ENCODE measurements at regions not wholly inside any gene's neighbourhood (a gene's known extent, or its start where the extent isn't known, plus 50 kb on each side); places are given as distances from the start of the nearest gene placed in this dataset.
A peak's percentile ranks its signal among the peaks of the same experiment; 100 is the strongest.

DNA sequence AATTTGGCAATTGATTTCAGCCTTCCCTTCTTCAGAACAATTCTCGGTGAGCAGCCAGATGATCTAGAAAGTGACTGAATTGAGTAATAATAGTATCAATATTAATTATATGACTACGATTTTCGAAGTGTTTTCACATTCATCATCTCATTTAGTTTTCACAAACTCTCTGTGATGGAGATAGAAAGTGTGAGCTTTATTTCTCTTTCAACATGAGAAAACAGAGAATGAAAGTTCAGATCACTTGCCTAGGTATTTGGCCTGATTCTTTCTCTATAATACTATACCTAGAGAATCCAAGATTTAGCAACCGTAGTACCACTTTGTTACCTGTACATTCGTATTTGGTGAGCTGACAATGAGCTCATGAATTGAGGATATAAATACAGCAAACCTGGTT lies 739.2 kb upstream of the NR2F2 start:
- Histone ChIP-seq H3K27me3 (no peaks in the 10 kb centered on the region), H3K27ac (peak overlapping the region; percentile 66 to 75), H3K4me3 (no peak overlapping the region), H3K9me3 (no peaks in the 10 kb centered on the region), H3K4me1 (peaks cover 0 to 28% (median 6%) of the 10 kb centered on the region in 4 donors), H3K36me3 (no peaks in the 10 kb centered on the region)
- intact Hi-C loops (cut with DNase I; ENCODE audit: low total_unique reads), result no loop called here
- DNase-seq, result no peak
- TF ChIP-seq, protein P1, sequence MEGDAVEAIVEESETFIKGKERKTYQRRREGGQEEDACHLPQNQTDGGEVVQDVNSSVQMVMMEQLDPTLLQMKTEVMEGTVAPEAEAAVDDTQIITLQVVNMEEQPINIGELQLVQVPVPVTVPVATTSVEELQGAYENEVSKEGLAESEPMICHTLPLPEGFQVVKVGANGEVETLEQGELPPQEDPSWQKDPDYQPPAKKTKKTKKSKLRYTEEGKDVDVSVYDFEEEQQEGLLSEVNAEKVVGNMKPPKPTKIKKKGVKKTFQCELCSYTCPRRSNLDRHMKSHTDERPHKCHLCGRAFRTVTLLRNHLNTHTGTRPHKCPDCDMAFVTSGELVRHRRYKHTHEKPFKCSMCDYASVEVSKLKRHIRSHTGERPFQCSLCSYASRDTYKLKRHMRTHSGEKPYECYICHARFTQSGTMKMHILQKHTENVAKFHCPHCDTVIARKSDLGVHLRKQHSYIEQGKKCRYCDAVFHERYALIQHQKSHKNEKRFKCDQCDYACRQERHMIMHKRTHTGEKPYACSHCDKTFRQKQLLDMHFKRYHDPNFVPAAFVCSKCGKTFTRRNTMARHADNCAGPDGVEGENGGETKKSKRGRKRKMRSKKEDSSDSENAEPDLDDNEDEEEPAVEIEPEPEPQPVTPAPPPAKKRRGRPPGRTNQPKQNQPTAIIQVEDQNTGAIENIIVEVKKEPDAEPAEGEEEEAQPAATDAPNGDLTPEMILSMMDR (IDR thresholded peaks at IDR 0.05), result no peak

DNA sequence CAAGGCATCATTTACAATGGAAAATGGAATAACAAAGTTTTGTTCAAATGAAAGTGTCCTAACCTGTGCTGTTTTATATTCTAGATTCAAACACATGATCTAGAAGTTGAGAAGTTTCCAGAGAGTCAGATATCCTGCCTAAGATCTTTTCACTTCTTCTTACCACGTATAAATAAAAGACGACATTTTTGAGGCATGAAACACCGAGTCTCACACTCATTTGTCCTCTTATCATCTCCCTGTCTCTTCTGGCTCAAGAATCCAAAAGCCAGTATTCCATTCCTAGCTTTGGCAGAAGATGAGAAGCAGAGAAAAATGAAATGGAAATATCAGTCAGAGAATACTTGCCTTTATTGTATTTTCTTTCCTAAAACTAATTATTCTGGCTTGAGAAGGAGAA lies 738.6 kb upstream of the NR2F2 start:
- TF ChIP-seq, protein P1 (IDR thresholded peaks at IDR 0.05), result no peak
- intact Hi-C loops (cut with DNase I; ENCODE audit: low total_unique reads), result no loop called here
- Histone ChIP-seq H3K27ac (peak overlapping the region; percentile 66 to 75), H3K4me1 (peaks cover 0 to 34% (median 7%) of the 10 kb centered on the region in 4 donors), H3K27me3 (no peaks in the 10 kb centered on the region), H3K9me3 (no peaks in the 10 kb centered on the region), H3K4me3 (no peak overlapping the region), H3K36me3 (no peaks in the 10 kb centered on the region)
- DNase-seq, result no peak

DNA sequence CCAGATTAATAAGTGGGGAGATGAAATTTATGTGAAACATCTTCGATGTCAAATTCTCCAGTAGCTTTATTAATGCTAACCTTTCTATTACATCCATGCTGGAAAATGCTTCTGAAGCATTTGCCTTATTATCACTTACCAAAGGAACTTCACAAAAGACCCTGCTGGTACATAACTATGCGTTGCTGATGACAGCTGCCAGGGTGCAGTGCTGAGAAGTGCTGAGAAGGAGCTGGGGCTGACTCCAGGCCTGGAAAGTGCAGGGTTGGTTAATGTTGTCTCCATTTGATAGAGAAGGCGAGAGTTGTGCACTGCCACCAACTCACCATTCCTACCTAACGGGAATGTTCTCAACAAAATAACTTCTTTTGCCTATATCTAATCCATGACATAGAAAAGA lies 736.0 kb upstream of the NR2F2 start:
- intact Hi-C loops (cut with DNase I; ENCODE audit: low total_unique reads), result no loop called here
- no peak for DNase-seq
- Histone ChIP-seq H3K4me1 (peaks cover 0 to 47% (median 12%) of the 10 kb centered on the region in 4 donors), H3K36me3 (no peaks in the 10 kb centered on the region), H3K4me3 (no peak overlapping the region), H3K9me3 (no peaks in the 10 kb centered on the region), H3K27me3 (no peaks in the 10 kb centered on the region), H3K27ac (no peak overlapping the region)
- TF ChIP-seq, protein P1 (IDR thresholded peaks at IDR 0.05), result no peak

DNA sequence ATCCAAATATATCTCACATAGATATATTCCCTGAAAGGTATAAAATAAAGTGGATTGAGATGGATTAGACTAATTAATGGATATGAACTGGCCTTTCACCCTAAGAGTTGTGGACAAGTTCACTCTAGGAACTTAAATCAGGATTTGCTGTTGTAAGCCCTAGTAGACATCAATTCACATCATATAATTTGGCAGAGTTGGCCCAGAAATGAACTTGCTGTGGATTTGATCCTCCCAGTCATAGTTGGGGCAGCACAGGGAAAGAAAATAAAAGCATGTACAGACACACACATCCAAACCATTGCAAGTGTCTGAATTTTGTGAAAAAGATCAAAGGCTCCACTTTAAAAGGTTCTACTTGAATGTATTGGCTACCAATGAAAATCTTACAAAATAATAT lies 734.7 kb upstream of the NR2F2 start:
- Histone ChIP-seq H3K4me1 (peaks cover 0 to 35% (median 8%) of the 10 kb centered on the region in 4 donors), H3K36me3 (no peaks in the 10 kb centered on the region), H3K27me3 (no peaks in the 10 kb centered on the region), H3K4me3 (no peak overlapping the region), H3K9me3 (peaks cover 0 to 4% (median 0%) of the 10 kb centered on the region in 3 donors), H3K27ac (no peak overlapping the region)
- DNase-seq, result no peak
- intact Hi-C loops (cut with DNase I; ENCODE audit: low total_unique reads), result no loop called here
- TF ChIP-seq, protein P1 (IDR thresholded peaks at IDR 0.05), result no peak

DNA sequence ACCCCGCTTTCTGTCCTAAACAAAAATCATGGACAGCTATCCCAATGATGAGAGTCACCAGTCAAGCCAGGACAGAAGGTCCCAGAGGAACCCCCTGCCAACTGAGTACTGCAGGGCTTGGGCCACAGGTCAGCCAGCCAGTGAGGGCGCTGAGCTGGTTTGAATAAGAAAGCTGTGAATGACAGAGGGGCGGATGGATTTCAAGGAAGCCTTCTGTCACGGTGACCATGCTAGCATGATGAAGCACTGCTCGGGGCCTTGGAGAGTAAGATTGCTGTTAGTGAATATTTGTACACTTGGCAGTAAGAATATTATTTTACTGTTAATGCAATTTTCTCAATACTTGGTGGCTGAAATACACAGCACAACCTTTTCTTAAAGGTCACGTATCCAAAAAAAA lies 734.0 kb upstream of the NR2F2 start:
- no peaks in the 10 kb centered on the region for H3K36me3 ChIP-seq
- H3K9me3 ChIP-seq, result peaks cover 0 to 6% (median 0%) of the 10 kb centered on the region in 3 donors
- intact Hi-C loops (cut with DNase I; ENCODE audit: low total_unique reads), result no loop called here
- no peaks in the 10 kb centered on the region for H3K27me3 ChIP-seq
- H3K27ac ChIP-seq, result peak overlapping the region in 1 of 2 donors; percentile 47
- peaks cover 0 to 27% (median 7%) of the 10 kb centered on the region in 4 donors for H3K4me1 ChIP-seq
- no peak overlapping the region for H3K4me3 ChIP-seq
- peak in 1 of 2 donors; percentile 28 for DNase-seq
- TF ChIP-seq, protein P1 (IDR thresholded peaks at IDR 0.05), result no peak
